ENCODE measurements at regions not wholly inside any gene's neighbourhood (a gene's known extent, or its start where the extent isn't known, plus 50 kb on each side); places are given as distances from the start of the nearest gene placed in this dataset.

- H3K4me1 Mint-ChIP-seq (ENCODE audit: low read depth, unreplicated experiment): peaks cover 22% of the 10 kb centered on the region
- peak overlapping the region; percentile 97 for H3K27ac ChIP-seq (ENCODE audit: low read depth, low read length)
- no peaks in the 10 kb centered on the region for H4K20me1 ChIP-seq (ENCODE audit: insufficient read depth, low read length)
- H3K9ac ChIP-seq (ENCODE audit: low read length): peak overlapping the region; percentile 81
- H2AFZ ChIP-seq (ENCODE audit: low read depth, low read length): peak overlapping the region; percentile 4
- TF ChIP-seq, protein P1, sequence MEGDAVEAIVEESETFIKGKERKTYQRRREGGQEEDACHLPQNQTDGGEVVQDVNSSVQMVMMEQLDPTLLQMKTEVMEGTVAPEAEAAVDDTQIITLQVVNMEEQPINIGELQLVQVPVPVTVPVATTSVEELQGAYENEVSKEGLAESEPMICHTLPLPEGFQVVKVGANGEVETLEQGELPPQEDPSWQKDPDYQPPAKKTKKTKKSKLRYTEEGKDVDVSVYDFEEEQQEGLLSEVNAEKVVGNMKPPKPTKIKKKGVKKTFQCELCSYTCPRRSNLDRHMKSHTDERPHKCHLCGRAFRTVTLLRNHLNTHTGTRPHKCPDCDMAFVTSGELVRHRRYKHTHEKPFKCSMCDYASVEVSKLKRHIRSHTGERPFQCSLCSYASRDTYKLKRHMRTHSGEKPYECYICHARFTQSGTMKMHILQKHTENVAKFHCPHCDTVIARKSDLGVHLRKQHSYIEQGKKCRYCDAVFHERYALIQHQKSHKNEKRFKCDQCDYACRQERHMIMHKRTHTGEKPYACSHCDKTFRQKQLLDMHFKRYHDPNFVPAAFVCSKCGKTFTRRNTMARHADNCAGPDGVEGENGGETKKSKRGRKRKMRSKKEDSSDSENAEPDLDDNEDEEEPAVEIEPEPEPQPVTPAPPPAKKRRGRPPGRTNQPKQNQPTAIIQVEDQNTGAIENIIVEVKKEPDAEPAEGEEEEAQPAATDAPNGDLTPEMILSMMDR (IDR thresholded peaks at IDR 0.05; ENCODE audit: insufficient read depth, low read depth, low read length): no peak
- TF ChIP-seq EZH2 (IDR thresholded peaks at IDR 0.05; ENCODE audit: insufficient read depth, low read length): no peak
- FAIRE-seq (peak; percentile 92), DNase-seq (ENCODE audit: low read depth) (peak; percentile 100)
- H3K79me2 ChIP-seq (ENCODE audit: insufficient read depth, low read length): no peaks in the 10 kb centered on the region
- no peaks in the 10 kb centered on the region for H3K36me3 ChIP-seq (ENCODE audit: insufficient read depth, low read length)
- H3K4me1 ChIP-seq (ENCODE audit: insufficient read depth, low read length): peaks cover 25% of the 10 kb centered on the region
- no peaks in the 10 kb centered on the region for H3K27me3 Mint-ChIP-seq (ENCODE audit: low read depth, unreplicated experiment)
- H3K9me3 Mint-ChIP-seq (ENCODE audit: unreplicated experiment): peaks cover 2% of the 10 kb centered on the region
- no peaks in the 10 kb centered on the region for H3K36me3 Mint-ChIP-seq (ENCODE audit: low read depth, unreplicated experiment)
- H3K4me3 Mint-ChIP-seq (ENCODE audit: unreplicated experiment): no peak overlapping the region
- peak overlapping the region; percentile 65 for H3K4me2 ChIP-seq (ENCODE audit: low read length)
- no peaks in the 10 kb centered on the region for H3K9me3 ChIP-seq (ENCODE audit: insufficient read depth, low read depth, low read length)
- H3K27me3 ChIP-seq (ENCODE audit: insufficient read depth, low read length): no peaks in the 10 kb centered on the region
- peak overlapping the region; percentile 4 for H3K4me3 ChIP-seq (ENCODE audit: insufficient read depth, low read depth, low read length)
- peak overlapping the region; percentile 95 for H3K27ac Mint-ChIP-seq (ENCODE audit: unreplicated experiment)
These were observed 116.8 kb downstream of the TOMM20 start for GRCh38 chr1:235011599-235012435.

DNA sequence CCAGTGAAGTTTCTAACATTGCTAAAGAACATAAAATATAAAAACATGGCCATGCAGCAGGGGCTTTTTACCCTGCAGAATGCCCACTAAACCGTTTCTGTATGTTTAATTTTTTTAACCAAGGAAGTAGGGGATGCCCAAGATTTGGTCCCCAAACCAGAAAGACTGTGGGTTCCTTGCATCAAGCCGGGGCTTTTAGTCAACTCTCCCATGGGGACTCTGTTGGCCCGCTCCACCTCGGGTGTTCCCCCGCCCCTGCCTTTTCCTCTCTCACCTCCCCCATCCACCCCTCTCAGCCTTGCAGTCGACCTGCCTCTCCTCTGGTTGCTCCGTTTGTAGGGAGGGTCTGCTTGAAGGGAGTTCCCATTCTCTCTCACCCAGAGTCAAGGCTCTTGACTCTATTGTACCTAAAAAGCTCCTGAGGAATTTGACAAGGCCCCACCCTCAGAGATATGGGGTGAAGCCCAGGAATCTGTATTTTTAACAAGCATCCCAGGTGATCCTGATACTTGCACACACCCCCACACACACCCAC, 117.5 kb downstream of the TOMM20 start:
- Mint-ChIP-seq H3K9me3 (ENCODE audit: unreplicated experiment) (peaks cover 2% of the 10 kb centered on the region), H3K36me3 (ENCODE audit: low read depth, unreplicated experiment) (no peaks in the 10 kb centered on the region), H3K27ac (ENCODE audit: unreplicated experiment) (peak overlapping the region; percentile 95), H3K4me3 (ENCODE audit: unreplicated experiment) (no peak overlapping the region), H3K27me3 (ENCODE audit: low read depth, unreplicated experiment) (no peaks in the 10 kb centered on the region), H3K4me1 (ENCODE audit: low read depth, unreplicated experiment) (peaks cover 21% of the 10 kb centered on the region)
- no peak overlapping the region for H2AFZ ChIP-seq (ENCODE audit: low read depth, low read length)
- no peak for TF ChIP-seq EZH2 (IDR thresholded peaks at IDR 0.05; ENCODE audit: insufficient read depth, low read length)
- TF ChIP-seq, protein P1 (IDR thresholded peaks at IDR 0.05; ENCODE audit: insufficient read depth, low read depth, low read length): no peak
- peak overlapping the region; percentile 4 for H3K4me3 ChIP-seq (ENCODE audit: insufficient read depth, low read depth, low read length)
- DNase-seq (ENCODE audit: low read depth) (no peak), FAIRE-seq (no peak)
- H4K20me1 ChIP-seq (ENCODE audit: insufficient read depth, low read length): no peaks in the 10 kb centered on the region
- H3K9me3 ChIP-seq (ENCODE audit: insufficient read depth, low read depth, low read length): no peaks in the 10 kb centered on the region
- H3K9ac ChIP-seq (ENCODE audit: low read length): peak overlapping the region; percentile 65
- no peaks in the 10 kb centered on the region for H3K27me3 ChIP-seq (ENCODE audit: insufficient read depth, low read length)
- H3K27ac ChIP-seq (ENCODE audit: low read depth, low read length): peak overlapping the region; percentile 97
- peak overlapping the region; percentile 54 for H3K4me2 ChIP-seq (ENCODE audit: low read length)
- H3K79me2 ChIP-seq (ENCODE audit: insufficient read depth, low read length): no peaks in the 10 kb centered on the region
- no peaks in the 10 kb centered on the region for H3K36me3 ChIP-seq (ENCODE audit: insufficient read depth, low read length)
- peaks cover 25% of the 10 kb centered on the region for H3K4me1 ChIP-seq (ENCODE audit: insufficient read depth, low read length)

Measured in astrocyte (in vitro differentiated cells and primary cell).